ENCODE measurements at regions not wholly inside any gene's neighbourhood (a gene's known extent, or its start where the extent isn't known, plus 50 kb on each side); places are given as distances from the start of the nearest gene placed in this dataset.
"Not testable (repeated sequence)": the region's sequence is repeated elsewhere in the genome, so short reads cannot be mapped to it uniquely, and the experiment has no call there.

DNA sequence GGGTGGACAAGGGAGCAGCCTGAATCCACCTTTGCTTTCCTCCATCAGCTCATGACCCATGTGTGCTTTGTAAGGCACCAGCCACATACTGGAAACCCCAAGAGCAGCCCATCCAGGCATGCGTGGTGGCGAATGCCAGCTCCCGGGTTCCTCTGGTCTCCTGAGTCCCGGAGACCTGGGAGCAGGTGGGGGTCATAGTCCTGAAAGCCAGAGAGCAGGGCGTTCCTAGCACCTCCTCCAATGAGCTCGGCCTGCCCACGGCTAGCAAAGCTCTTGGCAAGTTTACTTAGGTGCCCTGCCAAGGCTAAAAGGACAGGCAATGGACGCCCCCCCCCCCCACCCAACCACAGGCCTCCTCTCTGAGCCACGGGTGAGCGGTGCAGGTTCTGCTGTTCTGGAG lies 3960.2 kb upstream of the TPTE start:
- not testable (repeated sequence) for DNase-seq

- DNase-seq = not testable (repeated sequence)
These were observed 3959.8 kb upstream of the TPTE start for GRCh38 chr21:6561578-6561977.

- not testable (repeated sequence) for DNase-seq
These were observed 3956.7 kb upstream of the TPTE start for GRCh38 chr21:6564543-6565166.

DNA sequence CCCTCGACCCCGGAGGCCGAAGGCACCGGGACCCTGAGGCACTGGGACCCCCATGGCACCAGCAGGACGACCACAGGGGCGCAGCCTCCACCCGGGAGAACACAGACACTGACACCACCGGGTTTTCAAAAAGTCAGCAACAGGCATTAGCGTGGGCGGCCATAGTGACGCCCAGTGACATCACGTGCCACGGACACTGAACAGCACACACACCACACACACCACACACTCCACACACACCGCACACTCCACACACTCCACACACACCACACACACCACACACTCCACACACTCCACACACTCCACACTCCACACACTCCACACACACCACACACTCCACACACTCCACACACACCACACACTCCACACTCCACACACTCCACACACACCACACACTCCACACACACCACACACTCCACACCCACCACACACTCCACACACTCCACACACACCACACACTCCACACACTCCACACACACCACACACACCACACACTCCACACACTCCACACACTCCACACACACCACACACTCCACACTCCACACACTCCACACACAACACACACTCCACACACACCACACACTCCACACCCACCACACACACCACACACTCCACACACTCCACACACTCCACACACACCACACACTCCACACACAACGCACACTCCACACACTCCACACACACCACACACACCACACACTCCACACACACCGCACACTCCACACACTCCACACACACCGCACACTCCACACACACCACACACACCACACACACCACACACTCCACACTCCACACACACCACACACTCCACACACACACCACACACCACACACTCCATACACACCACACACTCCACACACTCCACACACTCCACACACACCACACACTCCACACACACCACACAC lies 3955.9 kb upstream of the TPTE start:
- peak; percentile 69 for DNase-seq

DNA sequence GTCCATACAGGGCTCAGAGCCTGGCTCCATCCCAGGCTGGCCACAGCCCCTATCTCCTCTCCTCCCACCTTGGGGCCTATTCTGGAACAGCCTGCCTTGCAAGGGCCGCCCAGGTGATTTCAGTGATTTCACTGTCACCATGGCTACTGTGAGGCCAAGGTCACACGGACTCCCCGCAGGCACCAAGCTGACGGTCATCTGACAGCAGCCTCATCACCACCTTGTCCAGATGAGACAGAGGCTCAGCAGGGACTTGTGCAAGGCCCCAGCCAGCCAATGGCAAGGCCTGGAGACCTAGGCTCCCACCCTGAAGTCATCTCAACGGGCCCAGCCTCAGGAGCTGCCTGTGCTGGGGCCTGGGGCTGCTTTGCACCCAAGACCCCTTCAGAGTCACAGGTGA lies 3953.8 kb upstream of the TPTE start:
- DNase-seq = not testable (repeated sequence)

GRCh38 chr21:6569152-6569551 lies 3952.2 kb upstream of the TPTE start:
- DNase-seq = not testable (repeated sequence)

GRCh38 chr21:6569587-6570392 lies 3951.6 kb upstream of the TPTE start:
- not testable (repeated sequence) for DNase-seq

DNA sequence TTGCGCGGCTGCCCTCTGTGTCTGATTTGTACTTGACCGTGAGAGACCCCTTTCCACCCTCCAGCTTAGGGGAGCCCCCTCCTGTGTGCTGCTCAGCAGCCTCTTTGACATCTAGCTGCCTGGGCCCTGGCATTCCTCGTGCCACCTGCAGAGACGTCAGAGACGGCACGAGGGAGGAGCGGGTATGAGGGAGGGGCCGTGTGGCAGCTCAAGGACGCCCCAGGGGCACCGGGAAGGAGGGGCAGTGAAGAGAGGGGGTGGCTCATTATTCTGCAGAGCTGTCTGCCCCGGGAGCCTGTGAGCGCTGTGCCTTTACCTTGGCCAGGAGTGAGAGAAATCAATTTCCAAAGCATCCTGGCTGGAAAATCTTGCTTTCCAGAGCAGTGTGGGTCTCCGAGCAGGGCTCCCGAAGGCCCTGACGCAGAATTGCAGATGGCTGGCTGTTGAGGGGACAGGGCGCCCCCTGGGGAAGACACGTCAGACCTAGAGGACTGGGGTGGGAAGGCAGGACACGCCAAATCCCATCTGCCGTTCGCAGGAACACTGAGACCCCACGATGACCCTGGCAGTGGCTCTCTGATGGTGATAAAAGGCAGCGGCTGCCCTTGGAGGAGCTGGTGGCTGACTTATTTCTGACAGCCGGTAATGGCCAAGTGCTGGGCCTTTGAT lies 3950.5 kb upstream of the TPTE start:
- DNase-seq = not testable (repeated sequence)

DNA sequence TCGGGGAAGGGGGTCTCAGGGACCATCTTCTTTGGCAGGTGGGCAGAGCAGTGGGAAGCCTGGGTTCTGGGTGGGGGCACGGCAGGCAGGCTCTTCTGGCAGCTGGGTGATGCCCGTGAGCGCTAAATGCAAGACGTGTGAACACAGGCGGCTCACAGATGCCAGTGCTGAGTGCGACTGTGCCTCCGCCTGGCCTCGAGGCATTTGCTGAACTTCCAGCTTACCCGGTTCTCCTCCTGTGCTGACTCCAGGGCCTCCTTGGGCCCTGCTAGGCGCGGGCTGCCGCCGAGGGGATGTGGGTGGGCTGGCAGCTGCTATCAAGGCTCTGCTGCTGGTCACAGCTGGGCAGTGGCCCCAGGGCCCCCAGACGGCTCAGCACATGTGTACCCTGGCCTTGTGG lies 3947.8 kb upstream of the TPTE start:
- DNase-seq = not testable (repeated sequence)

DNA sequence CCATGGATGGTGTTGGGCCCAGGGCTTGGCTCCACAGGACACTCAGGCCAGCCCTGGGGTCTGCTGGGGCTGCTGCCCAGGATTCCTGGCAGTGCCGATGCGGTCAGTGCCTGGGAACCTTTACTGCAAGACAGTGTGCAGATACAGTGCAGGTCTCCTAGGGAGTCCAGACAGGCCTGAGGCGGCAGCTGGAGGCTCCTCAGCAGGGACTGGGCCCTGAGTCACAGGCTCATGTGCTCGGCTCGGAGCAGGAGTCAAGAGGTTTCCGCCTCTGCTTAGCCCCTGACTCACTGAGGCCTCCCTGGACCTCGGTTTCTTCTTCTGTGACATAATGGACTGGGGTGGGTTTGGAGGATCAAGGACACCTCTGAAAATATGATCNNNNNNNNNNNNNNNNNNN lies 3941.6 kb upstream of the TPTE start:
- DNase-seq = not testable (repeated sequence)
